AG10803 (cell line): ENCODE measurements at regions not wholly inside any gene's neighbourhood (a gene's known extent, or its start where the extent isn't known, plus 50 kb on each side); places are given as distances from the start of the nearest gene placed in this dataset.

Experiments used
- DNase-seq: peaks from one replicate; pipeline ENCODE4 v3.0.0; 2010; ENCODE audit warnings: low read depth
- H3K4me3 ChIP-seq: 2 replicates; pipeline ENCODE4 v1.5.1; 2011; ENCODE audit warnings: mild to moderate bottlenecking, low read length, control low read depth
- CTCF ChIP-seq: conservative IDR thresholded peaks from 2 replicates; pipeline ENCODE4 v1.5.1; 2011; ENCODE audit warnings: mild to moderate bottlenecking, low read length, control low read depth, inconsistent platforms

- TF ChIP-seq CTCF = no peak
- H3K4me3 ChIP-seq = no peak overlapping the region
- DNase-seq = no peak
Observed at GRCh38 chr11:45754741-45755140, 50.2 kb upstream of the SLC35C1 start.

- DNase-seq = no peak
- no peak overlapping the region for H3K4me3 ChIP-seq
- TF ChIP-seq CTCF = no peak
Observed at GRCh38 chr11:45754261-45754709, 50.7 kb upstream of the SLC35C1 start.

GRCh38 chr11:45752106-45752505 lies 52.8 kb upstream of the SLC35C1 start:
- no peak for TF ChIP-seq CTCF
- DNase-seq = no peak
- H3K4me3 ChIP-seq = no peak overlapping the region

GRCh38 chr11:45751430-45751829 lies 53.5 kb upstream of the SLC35C1 start:
- no peak for DNase-seq
- no peak for TF ChIP-seq CTCF
- no peak overlapping the region for H3K4me3 ChIP-seq

- DNase-seq = no peak
- no peak overlapping the region for H3K4me3 ChIP-seq
- no peak for TF ChIP-seq CTCF
Observed at GRCh38 chr11:45750439-45750838, 54.5 kb upstream of the SLC35C1 start.

- no peak for DNase-seq
- TF ChIP-seq CTCF = no peak
- no peak overlapping the region for H3K4me3 ChIP-seq
Observed at GRCh38 chr11:45748801-45749200, 56.1 kb upstream of the SLC35C1 start.

- no peak for DNase-seq
- no peak for TF ChIP-seq CTCF
Observed at GRCh38 chr11:45745065-45745811, 59.7 kb upstream of the SLC35C1 start.

More at GRCh38 chr11:45745065-45745811, 59.7 kb upstream of the SLC35C1 start:
- H3K4me3 ChIP-seq = no peak overlapping the region
